Osteoblast (primary cell): ENCODE measurements at regions not wholly inside any gene's neighbourhood (a gene's known extent, or its start where the extent isn't known, plus 50 kb on each side); places are given as distances from the start of the nearest gene placed in this dataset.

Source experiments
- DNase-seq: peaks from one replicate; pipeline ENCODE4 v3.0.0; 2011; ENCODE audit warnings: low spot score, mixed read lengths; ENCODE audit not compliant: insufficient read length; ENCODE audit errors: missing footprints
- H2AFZ ChIP-seq: 2 replicates; pipeline ENCODE4 v1.6.0; 2011; ENCODE audit warnings: mild to moderate bottlenecking, low read length
- H3K27ac ChIP-seq: 2 replicates; pipeline ENCODE4 v1.5.1; 2011; ENCODE audit warnings: mild to moderate bottlenecking, low read depth, low read length, moderate library complexity
- H3K27me3 ChIP-seq: 2 replicates; pipeline ENCODE4 v1.6.0; 2012; ENCODE audit warnings: mild to moderate bottlenecking, control low read depth, inconsistent platforms, low read length, moderate library complexity; ENCODE audit not compliant: insufficient read depth
- H3K36me3 ChIP-seq: 2 replicates; pipeline ENCODE4 v1.5.1; 2011; ENCODE audit warnings: mild to moderate bottlenecking, low read length, control low read depth, moderate library complexity; ENCODE audit not compliant: insufficient read depth
- H3K4me1 ChIP-seq: 2 replicates; pipeline ENCODE4 v1.5.1; 2011; ENCODE audit warnings: mild to moderate bottlenecking, low read length, control low read depth, moderate library complexity; ENCODE audit not compliant: insufficient read depth
- H3K4me2 ChIP-seq: 2 replicates; pipeline ENCODE4 v1.6.0; 2011; ENCODE audit warnings: mild to moderate bottlenecking, low read length; ENCODE audit not compliant: insufficient read depth
- H3K4me3 ChIP-seq: fragments of 200-600 bp; sonication (generic); 3 replicates; pipeline ENCODE4 v1.5.1; 2012; ENCODE audit warnings: mild to moderate bottlenecking, low read length, inconsistent platforms; ENCODE audit not compliant: insufficient read depth
- H3K79me2 ChIP-seq: 2 replicates; pipeline ENCODE4 v1.6.0; 2012; ENCODE audit warnings: mild to moderate bottlenecking, low read length, control low read depth, inconsistent platforms; ENCODE audit not compliant: insufficient read depth
- H3K9me3 ChIP-seq: 2 replicates; pipeline ENCODE4 v1.5.1; 2011; ENCODE audit warnings: low read depth, low read length, control low read depth
- H4K20me1 ChIP-seq: 2 replicates; pipeline ENCODE4 v1.6.0; 2012; ENCODE audit warnings: mild to moderate bottlenecking, low read length, control low read depth; ENCODE audit not compliant: insufficient read depth
- TF ChIP-seq, protein P1 (sequence below): IDR thresholded peaks from 2 replicates; pipeline ENCODE4 v1.5.1; 2011; ENCODE audit warnings: mild to moderate bottlenecking, low read depth, low read length, moderate library complexity; ENCODE audit errors: extremely low read depth

DNA sequence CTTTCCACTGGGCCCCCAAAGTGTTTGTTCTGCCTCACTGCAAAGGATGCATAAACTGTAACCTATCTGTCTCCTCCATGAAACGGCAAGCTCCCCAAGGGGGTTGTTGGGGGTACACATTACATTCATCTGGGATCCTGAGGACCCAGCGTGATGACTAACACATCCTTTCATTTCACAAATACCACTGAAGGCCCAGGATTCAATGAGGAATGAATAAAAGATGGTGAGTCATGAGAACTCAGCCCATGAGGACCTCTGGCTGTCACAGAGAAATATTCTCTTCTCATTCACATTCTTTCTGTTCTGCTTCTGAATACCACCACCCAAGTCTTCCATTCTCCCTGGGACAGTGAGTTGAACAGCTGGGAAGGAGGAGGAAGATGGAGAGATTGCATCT, 149.8 kb downstream of the RBFOX3 start:
- H3K36me3 ChIP-seq, result no peaks in the 10 kb centered on the region
- no peaks in the 10 kb centered on the region for H3K9me3 ChIP-seq
- H3K4me3 ChIP-seq, result no peak overlapping the region
- DNase-seq, result no peak
- H3K79me2 ChIP-seq, result no peaks in the 10 kb centered on the region
- no peaks in the 10 kb centered on the region for H3K4me1 ChIP-seq
- no peaks in the 10 kb centered on the region for H4K20me1 ChIP-seq
- no peak overlapping the region for H3K27ac ChIP-seq
- peaks cover 6% of the 10 kb centered on the region for H3K27me3 ChIP-seq
- TF ChIP-seq, protein P1, sequence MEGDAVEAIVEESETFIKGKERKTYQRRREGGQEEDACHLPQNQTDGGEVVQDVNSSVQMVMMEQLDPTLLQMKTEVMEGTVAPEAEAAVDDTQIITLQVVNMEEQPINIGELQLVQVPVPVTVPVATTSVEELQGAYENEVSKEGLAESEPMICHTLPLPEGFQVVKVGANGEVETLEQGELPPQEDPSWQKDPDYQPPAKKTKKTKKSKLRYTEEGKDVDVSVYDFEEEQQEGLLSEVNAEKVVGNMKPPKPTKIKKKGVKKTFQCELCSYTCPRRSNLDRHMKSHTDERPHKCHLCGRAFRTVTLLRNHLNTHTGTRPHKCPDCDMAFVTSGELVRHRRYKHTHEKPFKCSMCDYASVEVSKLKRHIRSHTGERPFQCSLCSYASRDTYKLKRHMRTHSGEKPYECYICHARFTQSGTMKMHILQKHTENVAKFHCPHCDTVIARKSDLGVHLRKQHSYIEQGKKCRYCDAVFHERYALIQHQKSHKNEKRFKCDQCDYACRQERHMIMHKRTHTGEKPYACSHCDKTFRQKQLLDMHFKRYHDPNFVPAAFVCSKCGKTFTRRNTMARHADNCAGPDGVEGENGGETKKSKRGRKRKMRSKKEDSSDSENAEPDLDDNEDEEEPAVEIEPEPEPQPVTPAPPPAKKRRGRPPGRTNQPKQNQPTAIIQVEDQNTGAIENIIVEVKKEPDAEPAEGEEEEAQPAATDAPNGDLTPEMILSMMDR, result no peak
- H3K4me2 ChIP-seq, result no peak overlapping the region
- H2AFZ ChIP-seq, result no peak overlapping the region

DNA sequence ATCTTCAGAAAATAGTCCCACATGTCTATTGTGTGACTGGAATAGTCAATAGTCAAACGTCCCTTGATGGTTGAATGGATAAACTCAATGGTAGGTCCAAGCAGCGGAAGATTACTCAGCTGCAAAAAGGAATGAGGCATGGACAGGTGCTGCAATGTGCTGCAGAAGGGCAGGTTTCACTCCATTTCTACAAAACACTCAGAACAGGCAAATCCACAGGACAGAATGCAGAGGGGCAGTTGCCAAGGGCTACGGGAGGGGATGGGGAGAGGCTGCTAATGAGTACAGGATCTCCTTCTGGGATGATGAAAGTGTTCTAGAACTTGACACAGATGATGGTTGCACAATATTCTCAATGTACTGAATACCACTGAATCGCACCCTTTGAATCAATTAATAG, 151.0 kb downstream of the RBFOX3 start:
- Histone ChIP-seq H3K27ac (no peak overlapping the region), H2AFZ (no peak overlapping the region), H3K4me3 (no peak overlapping the region), H3K79me2 (no peaks in the 10 kb centered on the region), H3K9me3 (no peaks in the 10 kb centered on the region), H3K4me1 (no peaks in the 10 kb centered on the region), H3K4me2 (no peak overlapping the region), H3K36me3 (no peaks in the 10 kb centered on the region), H4K20me1 (no peaks in the 10 kb centered on the region), H3K27me3 (peaks cover 2% of the 10 kb centered on the region)
- TF ChIP-seq, protein P1, result no peak
- DNase-seq, result no peak

DNA sequence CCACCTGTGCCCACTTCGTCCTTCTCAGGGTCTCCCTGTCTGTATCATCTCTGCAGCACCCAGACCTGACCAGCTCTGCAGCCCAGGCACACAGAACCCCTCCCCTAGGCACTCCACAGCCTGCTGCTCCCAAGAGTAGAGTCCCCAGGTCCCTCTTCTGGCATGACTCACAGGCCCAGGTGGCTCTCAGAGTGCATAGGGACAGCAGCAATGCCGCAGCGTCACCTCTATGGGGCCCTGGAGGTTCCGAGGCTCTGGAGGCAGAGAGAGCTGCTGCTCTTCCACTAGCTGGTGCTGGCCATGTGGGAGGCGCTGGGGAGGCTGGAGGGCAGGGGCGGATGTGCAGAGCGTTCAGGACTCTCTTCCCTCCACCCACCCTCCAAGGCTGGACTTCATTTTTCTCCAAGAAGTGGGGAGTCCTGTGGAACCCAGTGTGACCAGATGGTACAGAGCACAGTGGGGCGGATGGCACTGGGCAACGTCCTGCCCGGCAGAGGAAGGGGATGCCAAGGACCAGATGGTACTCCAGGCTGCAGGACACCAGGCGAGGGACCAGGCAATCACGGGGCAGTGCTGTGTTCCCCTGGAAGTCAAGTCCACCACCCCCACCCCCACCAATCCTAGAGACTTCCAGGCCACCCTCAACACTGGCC, 151.7 kb downstream of the RBFOX3 start:
- Histone ChIP-seq H3K4me2 (no peak overlapping the region), H3K79me2 (no peaks in the 10 kb centered on the region), H4K20me1 (no peaks in the 10 kb centered on the region), H3K9me3 (no peaks in the 10 kb centered on the region), H2AFZ (no peak overlapping the region), H3K4me1 (no peaks in the 10 kb centered on the region), H3K27me3 (no peaks in the 10 kb centered on the region), H3K4me3 (no peak overlapping the region), H3K36me3 (no peaks in the 10 kb centered on the region), H3K27ac (no peak overlapping the region)
- DNase-seq, result no peak
- TF ChIP-seq, protein P1, result no peak

DNA sequence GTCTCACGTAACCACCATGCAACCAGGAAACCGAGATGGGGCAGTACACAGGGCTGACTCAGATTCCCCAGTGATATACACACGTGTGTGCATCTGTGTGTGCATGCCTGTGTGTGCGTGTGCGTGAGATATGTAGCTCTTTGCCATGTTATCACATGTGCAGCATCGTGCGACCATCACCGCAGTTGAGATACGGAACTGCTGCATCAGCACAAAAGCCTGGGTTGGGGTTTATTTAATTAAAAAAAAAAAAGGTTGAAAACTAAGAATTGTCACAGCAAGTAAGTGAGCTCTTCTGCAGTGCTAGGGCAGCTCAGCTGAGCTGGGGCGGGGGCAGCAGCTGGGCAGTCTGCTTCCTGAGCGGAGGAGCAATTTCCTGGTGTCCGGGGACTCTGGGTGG, 152.5 kb downstream of the RBFOX3 start:
- Histone ChIP-seq H3K27me3 (no peaks in the 10 kb centered on the region), H3K4me3 (no peak overlapping the region), H3K27ac (no peak overlapping the region), H2AFZ (no peak overlapping the region), H3K79me2 (no peaks in the 10 kb centered on the region), H3K4me2 (no peak overlapping the region), H3K9me3 (no peaks in the 10 kb centered on the region), H3K36me3 (no peaks in the 10 kb centered on the region), H4K20me1 (no peaks in the 10 kb centered on the region), H3K4me1 (no peaks in the 10 kb centered on the region)
- DNase-seq, result no peak
- TF ChIP-seq, protein P1, result no peak
